ENCODE measurements at regions not wholly inside any gene's neighbourhood (a gene's known extent, or its start where the extent isn't known, plus 50 kb on each side); places are given as distances from the start of the nearest gene placed in this dataset.

DNA sequence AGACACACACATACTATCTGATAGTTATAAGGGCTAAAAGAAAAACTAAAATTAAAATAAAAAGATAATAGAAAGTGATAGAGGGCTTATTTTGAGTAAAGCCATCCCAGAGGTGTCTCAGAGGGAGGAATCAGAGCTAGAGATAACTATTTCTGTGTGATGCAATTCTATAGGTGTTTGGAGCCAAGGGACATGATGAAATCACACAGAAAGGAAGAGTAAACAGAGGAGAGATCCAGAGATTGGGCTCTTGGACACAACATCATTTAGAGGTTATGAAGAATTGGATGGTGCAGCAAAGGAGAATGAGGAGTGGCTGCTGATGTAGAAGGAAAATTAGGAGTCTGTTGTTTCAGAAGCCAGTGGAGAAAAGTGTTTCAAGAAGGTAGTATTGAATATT is 393.5 kb downstream of the DIRAS2 start:
- H2BK15ac ChIP-seq (ENCODE audit: low read length): no peak overlapping the region
- H2AK5ac ChIP-seq (ENCODE audit: low read depth, low read length): no peak overlapping the region
- H3K4me3 ChIP-seq (ENCODE audit: low read length in 2 of 2): no peak overlapping the region
- H3K23ac ChIP-seq (ENCODE audit: low read depth, low read length, poor library complexity): no peak overlapping the region
- no peak overlapping the region for H3K18ac ChIP-seq (ENCODE audit: low read length)
- no peaks in the 10 kb centered on the region for H3K27me3 ChIP-seq (ENCODE audit: control insufficient read depth in 3 of 3, insufficient read depth in 3 of 3, low read depth in 1 of 3, low read length in 3 of 3)
- no peak overlapping the region for H3K27ac ChIP-seq (replicated peaks; ENCODE audit: low read length)
- H3K14ac ChIP-seq (ENCODE audit: low read length): no peak overlapping the region
- H3K4me1 ChIP-seq (ENCODE audit: control insufficient read depth in 2 of 2, insufficient read depth in 1 of 2, low read depth in 1 of 2, low read length in 2 of 2): no peaks in the 10 kb centered on the region
- no peak overlapping the region for H3K9ac ChIP-seq (ENCODE audit: low read depth, low read length, poor library complexity)
- no peak overlapping the region for H4K91ac ChIP-seq (ENCODE audit: low read depth, low read length, poor library complexity)
- H3K79me1 ChIP-seq (ENCODE audit: low read depth, low read length): no peaks in the 10 kb centered on the region
- H3K36me3 ChIP-seq (replicated peaks in 1 of 2; ENCODE audit: control insufficient read depth in 2 of 2, insufficient read depth in 2 of 2, low read length in 2 of 2): no peaks in the 10 kb centered on the region
- no peak for DNase-seq (ENCODE audit: low spot score)
- H3K4ac ChIP-seq (ENCODE audit: low read length): no peak overlapping the region
- H2BK12ac ChIP-seq (ENCODE audit: low read length): no peak overlapping the region
- no peak overlapping the region for H2BK5ac ChIP-seq (ENCODE audit: low read length)
- H2BK120ac ChIP-seq (ENCODE audit: low read depth, low read length): no peak overlapping the region
- H2AFZ ChIP-seq (ENCODE audit: low read length): no peak overlapping the region
- no peak overlapping the region for H3K4me2 ChIP-seq (ENCODE audit: insufficient read depth, low read length, poor library complexity, severe bottlenecking)
- H4K8ac ChIP-seq (ENCODE audit: low read depth, low read length): no peak overlapping the region
- peaks cover 0 to 2% of the 10 kb centered on the region in 2 donors for H3K9me3 ChIP-seq (replicated peaks in 1 of 2; ENCODE audit: control insufficient read depth in 2 of 2, insufficient read depth in 1 of 2, low read depth in 1 of 2, low read length in 2 of 2)

DNA sequence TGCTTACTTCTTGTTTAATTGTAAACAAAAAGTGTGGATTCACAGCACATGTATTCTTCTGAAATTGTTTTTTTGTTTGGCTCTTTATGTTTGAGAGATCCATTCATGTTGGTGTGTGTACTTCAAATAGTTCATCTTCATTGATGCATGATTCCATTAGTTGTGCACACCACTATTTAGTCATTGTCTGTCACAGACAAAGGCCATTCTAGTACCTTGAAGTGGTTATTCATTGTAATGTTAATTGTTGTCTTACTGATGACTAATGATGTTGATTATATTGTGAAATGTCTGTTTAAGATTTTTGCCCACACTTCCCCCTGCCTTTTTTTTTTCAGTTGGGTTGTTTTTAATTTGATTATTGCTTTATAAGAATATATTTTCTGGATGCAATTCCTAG is 391.3 kb downstream of the DIRAS2 start:
- no peak overlapping the region for H3K4me2 ChIP-seq (ENCODE audit: insufficient read depth, low read length, poor library complexity, severe bottlenecking)

DNA sequence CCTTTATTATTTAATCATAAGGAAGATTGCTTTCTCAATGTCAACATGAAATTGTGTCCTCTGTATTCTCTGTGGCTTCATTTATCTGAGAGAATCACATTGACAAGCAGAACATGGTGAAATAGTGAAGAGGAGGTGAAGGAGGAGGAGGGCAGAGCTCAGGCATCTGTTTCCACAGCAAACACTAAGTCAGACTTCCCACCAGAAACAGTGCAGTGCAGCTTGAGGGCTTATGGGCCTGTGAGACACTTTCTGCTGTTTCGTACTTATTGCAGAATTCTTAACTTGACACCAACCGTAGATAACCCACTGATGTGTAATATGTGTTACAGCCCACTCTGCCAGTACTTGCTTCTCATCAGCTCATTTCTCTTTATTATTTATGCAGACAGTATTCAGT is 386.3 kb downstream of the DIRAS2 start:
- no peak overlapping the region for H3K4me2 ChIP-seq (ENCODE audit: insufficient read depth, low read length, poor library complexity, severe bottlenecking)
- no peak overlapping the region for H4K91ac ChIP-seq (ENCODE audit: low read depth, low read length, poor library complexity)
- H3K9ac ChIP-seq (ENCODE audit: low read depth, low read length, poor library complexity): no peak overlapping the region
- H3K18ac ChIP-seq (ENCODE audit: low read length): no peak overlapping the region
- no peak overlapping the region for H3K4ac ChIP-seq (ENCODE audit: low read length)
- no peak overlapping the region for H2BK12ac ChIP-seq (ENCODE audit: low read length)
- H3K14ac ChIP-seq (ENCODE audit: low read length): no peak overlapping the region
- H2BK5ac ChIP-seq (ENCODE audit: low read length): no peak overlapping the region
- H3K4me3 ChIP-seq (ENCODE audit: low read length in 2 of 2): no peak overlapping the region
- H3K23ac ChIP-seq (ENCODE audit: low read depth, low read length, poor library complexity): no peak overlapping the region
- no peaks in the 10 kb centered on the region for H3K79me1 ChIP-seq (ENCODE audit: low read depth, low read length)
- no peaks in the 10 kb centered on the region for H3K27me3 ChIP-seq (ENCODE audit: control insufficient read depth in 3 of 3, insufficient read depth in 3 of 3, low read depth in 1 of 3, low read length in 3 of 3)
- H2BK15ac ChIP-seq (ENCODE audit: low read length): no peak overlapping the region
- H3K27ac ChIP-seq (replicated peaks; ENCODE audit: low read length): no peak overlapping the region
- no peak overlapping the region for H2BK120ac ChIP-seq (ENCODE audit: low read depth, low read length)
- no peaks in the 10 kb centered on the region for H3K4me1 ChIP-seq (ENCODE audit: control insufficient read depth in 2 of 2, insufficient read depth in 1 of 2, low read depth in 1 of 2, low read length in 2 of 2)
- no peak overlapping the region for H2AFZ ChIP-seq (ENCODE audit: low read length)
- no peaks in the 10 kb centered on the region for H3K36me3 ChIP-seq (replicated peaks in 1 of 2; ENCODE audit: control insufficient read depth in 2 of 2, insufficient read depth in 2 of 2, low read length in 2 of 2)
- H3K9me3 ChIP-seq (replicated peaks in 1 of 2; ENCODE audit: control insufficient read depth in 2 of 2, insufficient read depth in 1 of 2, low read depth in 1 of 2, low read length in 2 of 2): peaks cover 0 to 2% of the 10 kb centered on the region in 2 donors
- no peak for DNase-seq (ENCODE audit: low spot score)
- no peak overlapping the region for H4K8ac ChIP-seq (ENCODE audit: low read depth, low read length)
- no peak overlapping the region for H2AK5ac ChIP-seq (ENCODE audit: low read depth, low read length)
- no CpG with 5 or more reads among the region's 2 CpGs for WGBS, 2 donors (ENCODE audit: extremely low coverage in 2 of 2, insufficient read length in 2 of 2, insufficient replicate concordance in 1 of 2)

More for the DNA sequence above, 391.3 kb downstream of the DIRAS2 start:
- Histone ChIP-seq H3K18ac (ENCODE audit: low read length) (no peak overlapping the region), H3K4me1 (ENCODE audit: control insufficient read depth in 2 of 2, insufficient read depth in 1 of 2, low read depth in 1 of 2, low read length in 2 of 2) (no peaks in the 10 kb centered on the region), H2AFZ (ENCODE audit: low read length) (no peak overlapping the region), H3K27me3 (ENCODE audit: control insufficient read depth in 3 of 3, insufficient read depth in 3 of 3, low read depth in 1 of 3, low read length in 3 of 3) (no peaks in the 10 kb centered on the region), H3K36me3 (replicated peaks in 1 of 2; ENCODE audit: control insufficient read depth in 2 of 2, insufficient read depth in 2 of 2, low read length in 2 of 2) (no peaks in the 10 kb centered on the region), H2BK15ac (ENCODE audit: low read length) (no peak overlapping the region), H3K14ac (ENCODE audit: low read length) (no peak overlapping the region), H3K27ac (replicated peaks; ENCODE audit: low read length) (no peak overlapping the region), H3K4me3 (ENCODE audit: low read length in 2 of 2) (no peak overlapping the region), H3K9me3 (replicated peaks in 1 of 2; ENCODE audit: control insufficient read depth in 2 of 2, insufficient read depth in 1 of 2, low read depth in 1 of 2, low read length in 2 of 2) (peaks cover 0 to 2% of the 10 kb centered on the region in 2 donors), H3K23ac (ENCODE audit: low read depth, low read length, poor library complexity) (no peak overlapping the region), H3K79me1 (ENCODE audit: low read depth, low read length) (no peaks in the 10 kb centered on the region), H2BK12ac (ENCODE audit: low read length) (no peak overlapping the region), H4K91ac (ENCODE audit: low read depth, low read length, poor library complexity) (no peak overlapping the region), H2BK120ac (ENCODE audit: low read depth, low read length) (no peak overlapping the region), H4K8ac (ENCODE audit: low read depth, low read length) (no peak overlapping the region), H3K9ac (ENCODE audit: low read depth, low read length, poor library complexity) (no peak overlapping the region), H3K4ac (ENCODE audit: low read length) (no peak overlapping the region), H2AK5ac (ENCODE audit: low read depth, low read length) (no peak overlapping the region), H2BK5ac (ENCODE audit: low read length) (no peak overlapping the region)
- no peak for DNase-seq (ENCODE audit: low spot score)

DNA sequence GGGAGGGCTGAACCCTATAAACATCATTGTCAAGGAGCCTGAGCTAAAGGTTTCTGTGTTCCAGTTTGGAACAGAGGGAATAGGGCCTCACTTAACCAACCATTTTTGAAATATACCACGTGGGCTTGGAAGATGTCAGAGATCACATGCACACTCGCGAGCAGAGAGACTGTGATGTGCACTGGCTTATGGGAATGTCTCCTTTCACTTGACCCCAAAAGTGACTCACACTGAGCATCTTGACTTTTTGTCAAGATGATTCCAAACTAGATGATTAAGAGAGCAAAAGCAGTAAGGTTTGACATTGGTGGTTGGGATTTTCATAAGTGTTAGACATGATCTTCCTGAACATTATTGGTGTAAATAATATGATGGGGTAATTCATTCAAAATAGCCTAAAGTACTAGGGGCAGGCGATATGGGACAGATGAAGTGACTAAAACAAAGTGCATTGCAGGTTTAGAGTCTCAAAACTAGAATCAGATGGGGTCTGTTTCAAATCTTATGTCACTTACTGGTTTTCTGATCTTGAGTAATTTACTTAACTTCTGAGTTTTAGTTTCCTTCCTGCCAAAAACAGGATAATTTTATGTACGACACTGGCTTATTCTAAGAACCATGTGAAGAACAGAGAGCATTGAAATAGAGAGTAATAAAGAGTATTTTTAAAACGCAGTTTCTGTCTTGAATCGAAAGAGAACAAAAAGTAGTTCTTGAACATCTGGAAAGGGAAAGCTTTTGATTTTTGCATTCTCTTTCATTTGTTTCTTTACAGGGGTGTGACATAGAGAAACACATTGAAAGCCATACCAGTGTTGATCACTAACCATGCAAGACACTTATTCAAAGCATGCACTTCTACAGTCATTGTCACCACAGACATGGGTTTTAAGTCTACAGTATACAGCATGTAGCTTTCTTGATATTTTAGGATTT is 383.0 kb downstream of the DIRAS2 start:
- H2BK12ac ChIP-seq (ENCODE audit: low read length): no peak overlapping the region
- no peak overlapping the region for H3K4me3 ChIP-seq (ENCODE audit: low read length in 2 of 2)
- H3K27me3 ChIP-seq (ENCODE audit: control insufficient read depth in 3 of 3, insufficient read depth in 3 of 3, low read depth in 1 of 3, low read length in 3 of 3): no peaks in the 10 kb centered on the region
- no peak for DNase-seq (ENCODE audit: low spot score)
- no peak overlapping the region for H3K9ac ChIP-seq (ENCODE audit: low read depth, low read length, poor library complexity)
- H2BK5ac ChIP-seq (ENCODE audit: low read length): no peak overlapping the region
- no peak overlapping the region for H3K4me2 ChIP-seq (ENCODE audit: insufficient read depth, low read length, poor library complexity, severe bottlenecking)
- no CpG with 5 or more reads among the region's 7 CpGs for WGBS, 2 donors (ENCODE audit: extremely low coverage in 2 of 2, insufficient read length in 2 of 2, insufficient replicate concordance in 1 of 2)
- no peaks in the 10 kb centered on the region for H3K79me1 ChIP-seq (ENCODE audit: low read depth, low read length)
- H4K8ac ChIP-seq (ENCODE audit: low read depth, low read length): no peak overlapping the region
- H3K27ac ChIP-seq (replicated peaks; ENCODE audit: low read length): no peak overlapping the region
- no peaks in the 10 kb centered on the region for H3K4me1 ChIP-seq (ENCODE audit: control insufficient read depth in 2 of 2, insufficient read depth in 1 of 2, low read depth in 1 of 2, low read length in 2 of 2)
- no peaks in the 10 kb centered on the region for H3K36me3 ChIP-seq (replicated peaks in 1 of 2; ENCODE audit: control insufficient read depth in 2 of 2, insufficient read depth in 2 of 2, low read length in 2 of 2)
- H2BK120ac ChIP-seq (ENCODE audit: low read depth, low read length): no peak overlapping the region
- H3K18ac ChIP-seq (ENCODE audit: low read length): no peak overlapping the region
- no peak overlapping the region for H2BK15ac ChIP-seq (ENCODE audit: low read length)
- H3K14ac ChIP-seq (ENCODE audit: low read length): no peak overlapping the region
- H3K9me3 ChIP-seq (replicated peaks in 1 of 2; ENCODE audit: control insufficient read depth in 2 of 2, insufficient read depth in 1 of 2, low read depth in 1 of 2, low read length in 2 of 2): peaks cover 0 to 4% of the 10 kb centered on the region in 2 donors
- no peak overlapping the region for H3K4ac ChIP-seq (ENCODE audit: low read length)
- no peak overlapping the region for H4K91ac ChIP-seq (ENCODE audit: low read depth, low read length, poor library complexity)
- no peak overlapping the region for H2AK5ac ChIP-seq (ENCODE audit: low read depth, low read length)
- no peak overlapping the region for H3K23ac ChIP-seq (ENCODE audit: low read depth, low read length, poor library complexity)
- no peak overlapping the region for H2AFZ ChIP-seq (ENCODE audit: low read length)

Measured in neuronal stem cell (in vitro differentiated cells).